ENCODE measurements at regions not wholly inside any gene's neighbourhood (a gene's known extent, or its start where the extent isn't known, plus 50 kb on each side); places are given as distances from the start of the nearest gene placed in this dataset.
"Not testable (repeated sequence)": the region's sequence is repeated elsewhere in the genome, so short reads cannot be mapped to it uniquely, and the experiment has no call there.

DNA sequence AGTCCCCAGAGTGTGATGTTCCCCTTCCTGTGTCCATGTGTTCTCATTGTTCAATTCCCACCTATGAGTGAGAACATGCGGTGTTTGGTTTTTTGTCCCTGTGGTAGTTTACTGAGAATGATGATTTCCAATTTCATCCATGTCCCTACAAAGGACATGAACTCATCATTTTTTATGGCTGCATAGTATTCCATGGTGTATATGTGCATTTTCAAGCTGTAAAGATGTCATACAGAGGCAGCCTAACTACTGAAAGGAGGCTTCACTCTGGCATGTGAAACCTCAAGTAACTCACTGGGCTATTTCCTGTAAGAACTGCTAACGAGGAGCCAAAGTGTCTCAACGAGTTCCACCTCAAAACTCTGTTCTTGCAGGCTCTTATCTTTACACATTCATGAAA lies 113.8 kb upstream of the FAT1 start:
- TF ChIP-seq EP300, POLR2AphosphoS5 (IDR thresholded peaks at IDR 0.05): not testable (repeated sequence)

Data from gastroesophageal sphincter (tissue), 2 donors.